ENCODE measurements at regions not wholly inside any gene's neighbourhood (a gene's known extent, or its start where the extent isn't known, plus 50 kb on each side); places are given as distances from the start of the nearest gene placed in this dataset.

DNA sequence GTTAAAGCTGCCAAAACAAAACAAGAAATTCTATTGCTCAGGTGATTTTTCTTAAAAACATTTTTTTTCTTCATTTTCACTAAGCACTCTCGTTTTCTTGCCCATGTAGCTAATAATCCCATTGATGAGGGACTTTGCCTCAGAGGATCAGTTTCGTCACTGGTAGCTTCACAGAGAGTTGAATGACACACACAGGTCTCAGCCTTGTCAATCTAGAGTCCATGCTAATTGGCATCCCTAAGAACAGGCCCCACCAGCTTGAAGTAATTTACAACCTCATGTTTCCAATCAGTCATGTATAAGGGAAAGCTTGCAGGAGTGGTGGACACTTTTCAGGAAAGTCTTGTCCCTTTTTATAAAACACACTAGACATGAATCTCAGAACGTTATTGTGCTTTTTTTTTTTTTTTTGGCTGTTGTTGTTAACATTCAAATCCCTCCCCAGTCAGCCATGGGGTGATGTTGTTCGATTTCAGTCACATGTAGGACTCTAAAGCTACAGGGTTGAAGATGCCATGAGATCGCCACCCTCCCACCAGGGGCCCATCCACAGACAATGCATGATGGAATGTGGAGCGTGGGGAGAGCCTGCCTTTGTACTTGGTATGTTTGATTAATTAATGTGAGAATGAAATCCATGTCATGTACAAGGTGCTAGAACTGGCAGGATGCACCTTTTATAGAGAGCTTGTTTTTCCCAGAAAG lies 232.4 kb upstream of the FZD8 start:
- TF ChIP-seq POLR2AphosphoS5 (IDR thresholded peaks at IDR 0.05) = no peak
- TF ChIP-seq POLR2A (IDR thresholded peaks at IDR 0.05) = no peak
